ENCODE measurements at regions not wholly inside any gene's neighbourhood (a gene's known extent, or its start where the extent isn't known, plus 50 kb on each side); places are given as distances from the start of the nearest gene placed in this dataset.
"Not testable (repeated sequence)": the region's sequence is repeated elsewhere in the genome, so short reads cannot be mapped to it uniquely, and the experiment has no call there.

GRCh38 chr5:12667818-12668217 lies 763.6 kb upstream of the CTNND2 start:
- TF ChIP-seq CTCF (IDR thresholded peaks at IDR 0.05 in 8 of 11, conservative IDR thresholded peaks at IDR 0.05 in 3 of 11); POLR2AphosphoS5 (IDR thresholded peaks at IDR 0.05); POLR2A (IDR thresholded peaks at IDR 0.05): not testable (repeated sequence)
